PC-9 (cell line): ENCODE measurements at regions not wholly inside any gene's neighbourhood (a gene's known extent, or its start where the extent isn't known, plus 50 kb on each side); places are given as distances from the start of the nearest gene placed in this dataset.

ENCODE experiments used
- BruUV-seq: library from RNA; stranded (reverse); fragments of 400-500 nt; replicated peaks from 2 replicates; lab custom pipeline; 2021; lab: Mats Ljungman, UMichigan
- CTCF ChIA-PET: fragments of 300-600 bp; sonication (Branson Sonifier 250); formaldehyde crosslinking; loops from one replicate; lab custom pipeline; 2022; ENCODE audit warnings: antibody characterized with exemption; lab: Charles Lee
- POLR2A ChIA-PET: fragments of 300-600 bp; sonication (Branson Sonifier 250); formaldehyde crosslinking; loops from one replicate; lab custom pipeline; 2022; ENCODE audit warnings: antibody characterized with exemption; ENCODE audit not compliant: unreplicated experiment; lab: Charles Lee
- DNase-seq, 2 experiments: peaks; one replicate each; pipeline versions ENCODE4 v3.0.0 to v3.0.0-alpha.2; 2015 to 2022; ENCODE audit warnings: mixed read lengths in 1 of 2
- H2AFZ ChIP-seq: fragments of 200-600 bp; sonication (generic); 2 replicates; pipeline ENCODE4 v1.8.1; 2017; ENCODE audit warnings: antibody characterized with exemption
- H3F3A ChIP-seq: fragments of 200-600 bp; sonication (generic); 2 replicates; pipeline ENCODE4 v1.8.1; 2017; ENCODE audit warnings: antibody characterized with exemption, mild to moderate bottlenecking, low read depth; ENCODE audit not compliant: insufficient read depth
- H3K27ac ChIP-seq: fragments of 200-600 bp; sonication (generic); 2 replicates; pipeline ENCODE4 v1.6.1; 2016; ENCODE audit warnings: mixed run types
- H3K27me3 ChIP-seq: fragments of 200-600 bp; sonication (generic); 2 replicates; pipeline ENCODE4 v1.6.1; 2016; ENCODE audit warnings: low read depth, mixed run types; ENCODE audit not compliant: insufficient read depth
- H3K36me3 ChIP-seq: fragments of 200-600 bp; sonication (generic); 2 replicates; pipeline ENCODE4 v1.6.1; 2016; ENCODE audit warnings: low read depth, mixed run types
- H3K4me1 ChIP-seq: fragments of 200-600 bp; sonication (generic); replicated peaks from 2 replicates; pipeline ENCODE4 v1.6.1; 2016; ENCODE audit warnings: mixed run types; ENCODE audit not compliant: insufficient read depth
- H3K4me2 ChIP-seq: fragments of 200-600 bp; sonication (generic); 2 replicates; pipeline ENCODE4 v1.6.1; 2017; ENCODE audit warnings: mixed run types
- H3K4me3 ChIP-seq: fragments of 200-600 bp; sonication (generic); 2 replicates; pipeline ENCODE4 v1.6.1; 2016; ENCODE audit warnings: mixed run types
- H3K79me2 ChIP-seq: fragments of 200-600 bp; sonication (generic); 2 replicates; pipeline ENCODE4 v1.6.1; 2017; ENCODE audit warnings: low read depth, mixed run types
- H3K9me2 ChIP-seq: fragments of 200-600 bp; sonication (generic); 2 replicates; pipeline ENCODE4 v1.8.1; 2017; ENCODE audit warnings: mild to moderate bottlenecking; ENCODE audit not compliant: insufficient read depth
- H3K9me3 ChIP-seq: fragments of 200-600 bp; sonication (generic); 2 replicates; pipeline ENCODE4 v1.8.1; 2016; ENCODE audit warnings: low read depth; ENCODE audit not compliant: insufficient read depth
- H4K20me1 ChIP-seq: fragments of 200-600 bp; sonication (generic); 2 replicates; pipeline ENCODE4 v1.8.1; 2017; ENCODE audit not compliant: insufficient read depth
- CTCF ChIP-seq: fragments of 200-600 bp; sonication (generic); conservative IDR thresholded peaks from 2 replicates; pipeline ENCODE4 v1.6.1; 2017; ENCODE audit warnings: mixed run types, antibody characterized with exemption, mild to moderate bottlenecking, moderate library complexity
- EZH2 ChIP-seq: fragments of 200-600 bp; sonication (generic); IDR thresholded peaks from 2 replicates; pipeline ENCODE4 v1.8.0; 2017; ENCODE audit warnings: antibody characterized with exemption, low read depth
- intact Hi-C: fragments of 100-400 bp; cut with micrococcal nuclease; formaldehyde crosslinking; loops from one replicate; pipeline ENCODE4 v1.10.0; 2022; ENCODE audit not compliant: unreplicated experiment

- no peaks in the 10 kb centered on the region for H3K4me1 ChIP-seq
- no peaks in the 10 kb centered on the region; the same call in 1 of the 2 replicates for H3K27me3 ChIP-seq
- no peak overlapping the region for H3K4me2 ChIP-seq
- H3K9me3 ChIP-seq, result no peaks in the 10 kb centered on the region
- no TSS peak for BruUV-seq
- ChIA-PET POLR2A (no interaction called here), CTCF (no interaction called here)
- H3K9me2 ChIP-seq, result no peaks in the 10 kb centered on the region
- no peak overlapping the region for H3K4me3 ChIP-seq
- H2AFZ ChIP-seq, result no peak overlapping the region
- no peak overlapping the region for H3K27ac ChIP-seq
- H3F3A ChIP-seq, result no peaks in the 10 kb centered on the region
- intact Hi-C loops, result no loop called here
- no peaks in the 10 kb centered on the region for H3K79me2 ChIP-seq
- H3K36me3 ChIP-seq, result no peaks in the 10 kb centered on the region
- no peak for DNase-seq
- no peaks in the 10 kb centered on the region for H4K20me1 ChIP-seq
- TF ChIP-seq EZH2 (no peak), CTCF (no peak)
These were observed 86.3 kb downstream of the C6orf118 start for GRCh38 chr6:165223101-165223500.

- Histone ChIP-seq H3K9me3 (no peaks in the 10 kb centered on the region), H3K9me2 (no peaks in the 10 kb centered on the region), H3K27ac (no peak overlapping the region), H3K79me2 (no peaks in the 10 kb centered on the region), H4K20me1 (no peaks in the 10 kb centered on the region), H2AFZ (no peak overlapping the region), H3K4me3 (no peak overlapping the region), H3K27me3 (no peaks in the 10 kb centered on the region; the same call in 1 of the 2 replicates), H3K36me3 (no peaks in the 10 kb centered on the region), H3K4me1 (no peaks in the 10 kb centered on the region), H3F3A (no peaks in the 10 kb centered on the region), H3K4me2 (no peak overlapping the region)
- ChIA-PET CTCF (no interaction called here), POLR2A (no interaction called here)
- DNase-seq, result no peak
- TF ChIP-seq EZH2, result no peak
- no peak for TF ChIP-seq CTCF
- BruUV-seq, result no TSS peak
- intact Hi-C loops, result no loop called here
These were observed 86.9 kb downstream of the C6orf118 start for GRCh38 chr6:165222315-165223025.

GRCh38 chr6:165220045-165220444 is 89.4 kb downstream of the C6orf118 start:
- intact Hi-C loops, result no loop called here
- Histone ChIP-seq H2AFZ (no peak overlapping the region), H3F3A (no peaks in the 10 kb centered on the region), H3K9me3 (no peaks in the 10 kb centered on the region), H3K4me3 (no peak overlapping the region), H4K20me1 (no peaks in the 10 kb centered on the region), H3K4me2 (no peak overlapping the region), H3K36me3 (no peaks in the 10 kb centered on the region), H3K79me2 (no peaks in the 10 kb centered on the region), H3K9me2 (no peaks in the 10 kb centered on the region), H3K27me3 (no peaks in the 10 kb centered on the region), H3K27ac (no peak overlapping the region), H3K4me1 (no peaks in the 10 kb centered on the region)
- BruUV-seq, result no TSS peak
- ChIA-PET POLR2A (no interaction called here), CTCF (no interaction called here)
- TF ChIP-seq CTCF (no peak), EZH2 (no peak)
- no peak for DNase-seq
